ENCODE measurements at regions not wholly inside any gene's neighbourhood (a gene's known extent, or its start where the extent isn't known, plus 50 kb on each side); places are given as distances from the start of the nearest gene placed in this dataset.

DNA sequence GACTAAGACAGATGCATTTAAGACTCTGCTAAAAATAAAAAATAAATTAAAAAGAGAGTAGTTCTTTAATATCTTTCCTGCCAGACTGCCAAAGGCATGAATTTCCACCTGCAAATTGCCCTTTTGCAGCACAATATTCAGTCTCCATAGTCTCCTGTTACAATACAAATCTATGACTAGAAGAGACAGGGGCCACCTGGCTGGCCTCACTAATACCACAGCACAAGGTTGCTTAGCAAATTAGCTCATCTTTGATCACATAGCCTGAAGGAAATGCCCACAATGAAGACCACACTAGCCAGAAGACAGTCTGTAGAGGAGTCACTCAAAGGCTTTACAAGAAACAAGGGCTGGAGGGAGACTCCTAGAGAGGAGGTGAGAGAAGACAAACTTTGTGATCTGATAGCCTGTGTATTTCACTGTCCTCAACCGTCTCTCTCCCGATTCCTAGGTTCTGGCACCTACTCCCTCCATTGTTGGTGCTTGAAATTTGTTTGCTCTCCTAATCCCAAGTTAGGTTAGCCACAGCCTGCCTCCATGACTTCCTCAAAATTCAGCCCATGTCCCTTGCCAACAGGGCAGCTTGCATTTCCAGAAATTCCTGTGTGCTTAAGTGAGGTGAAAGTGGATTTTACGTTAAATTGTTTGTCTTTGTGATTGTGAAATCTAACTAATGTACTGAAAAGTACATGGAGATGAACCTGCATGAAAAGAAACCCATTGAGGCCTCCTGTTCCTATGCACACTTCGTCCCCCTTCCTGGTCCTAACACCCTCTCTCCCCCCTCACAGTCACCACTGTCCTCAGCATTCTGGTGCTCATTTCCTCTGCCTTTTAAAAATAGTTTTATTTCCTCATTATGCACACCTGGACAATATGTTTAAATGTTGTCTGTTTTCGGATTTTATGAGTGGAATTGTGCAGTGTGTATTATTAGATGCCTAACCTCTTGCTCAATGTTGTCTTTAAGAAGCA lies 88.7 kb upstream of the PLXNC1 start:
- Histone ChIP-seq H3K4me3 (replicated peaks in 1 of 2; ENCODE audit: low read depth in 1 of 2, low read length in 2 of 2) (no peak overlapping the region), H3K9me2 (ENCODE audit: insufficient read depth) (no peaks in the 10 kb centered on the region), H3K36me3 (ENCODE audit: control insufficient read depth in 1 of 2, insufficient read depth in 2 of 2, low read length in 2 of 2) (no peaks in the 10 kb centered on the region), H2AFZ (ENCODE audit: low read depth, low read length, poor library complexity, severe bottlenecking) (no peak overlapping the region), H3K27me3 (ENCODE audit: insufficient read depth, low read length) (no peaks in the 10 kb centered on the region), H4K20me1 (ENCODE audit: insufficient read depth) (no peaks in the 10 kb centered on the region), H3K9ac (ENCODE audit: low read length) (no peak overlapping the region), H3K4me2 (ENCODE audit: low read length) (no peak overlapping the region), H3K79me2 (ENCODE audit: insufficient read depth, low read length) (no peaks in the 10 kb centered on the region), H3K4me1 (ENCODE audit: control insufficient read depth in 1 of 2, insufficient read depth in 2 of 2, low read length in 2 of 2) (no peaks in the 10 kb centered on the region), H3K9me3 (ENCODE audit: control insufficient read depth in 1 of 2, insufficient read depth in 1 of 2, low read depth in 1 of 2, low read length in 2 of 2) (no peaks in the 10 kb centered on the region), H3K27ac (ENCODE audit: low read depth, low read length) (no peak overlapping the region)
- intact Hi-C loops (cut with micrococcal nuclease): no loop called here
- POLR2A ChIA-PET: no interaction called here
- BruUV-seq (replicated peaks): no TSS peak
- no peak for TF ChIP-seq ATF3 (IDR thresholded peaks at IDR 0.05)
- TF ChIP-seq SP1 (IDR thresholded peaks at IDR 0.05; ENCODE audit: low read depth): no peak
- no peak for TF ChIP-seq ZNF274 (IDR thresholded peaks at IDR 0.05; ENCODE audit: low read depth, low read length)
- TF ChIP-seq, protein P1, sequence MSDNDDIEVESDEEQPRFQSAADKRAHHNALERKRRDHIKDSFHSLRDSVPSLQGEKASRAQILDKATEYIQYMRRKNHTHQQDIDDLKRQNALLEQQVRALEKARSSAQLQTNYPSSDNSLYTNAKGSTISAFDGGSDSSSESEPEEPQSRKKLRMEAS (IDR thresholded peaks at IDR 0.05): no peak
- no peak for TF ChIP-seq ELF1 (IDR thresholded peaks at IDR 0.05; ENCODE audit: borderline replicate concordance, low read depth)
- no peak for TF ChIP-seq POLR2AphosphoS5 (IDR thresholded peaks at IDR 0.05; ENCODE audit: low read depth, low read length)
- no peak for TF ChIP-seq FOSL1 (IDR thresholded peaks at IDR 0.05; ENCODE audit: low read depth)
- no peak for TF ChIP-seq YY1 (IDR thresholded peaks at IDR 0.05; ENCODE audit: extremely low read depth, insufficient replicate concordance, low read depth, low read length)
- TF ChIP-seq SIN3A (IDR thresholded peaks at IDR 0.05; ENCODE audit: low read depth): no peak
- TF ChIP-seq RAD21 (IDR thresholded peaks at IDR 0.05; ENCODE audit: low read depth): no peak
- TF ChIP-seq CEBPB (IDR thresholded peaks at IDR 0.05; ENCODE audit: low read depth): no peak
- no peak for TF ChIP-seq EGR1 (IDR thresholded peaks at IDR 0.05; ENCODE audit: low read depth)
- TF ChIP-seq CBX3 (IDR thresholded peaks at IDR 0.05; ENCODE audit: low read depth): no peak
- no peak for TF ChIP-seq ZFX (IDR thresholded peaks at IDR 0.05)
- TF ChIP-seq CTCF (IDR thresholded peaks at IDR 0.05 in 2 of 3, conservative IDR thresholded peaks at IDR 0.05 in 1 of 3; ENCODE audit: borderline replicate concordance in 1 of 3, insufficient read depth in 1 of 3, low read depth in 2 of 3, low read length in 2 of 3): no peak
- TF ChIP-seq SRF (IDR thresholded peaks at IDR 0.05; ENCODE audit: low read depth): no peak
- TF ChIP-seq TCF7L2 (IDR thresholded peaks at IDR 0.05; ENCODE audit: borderline replicate concordance, extremely low read depth, insufficient read depth, insufficient read length): no peak
- no peak for TF ChIP-seq EZH2phosphoT487 (IDR thresholded peaks at IDR 0.05; ENCODE audit: borderline replicate concordance)
- TF ChIP-seq, protein P2, sequence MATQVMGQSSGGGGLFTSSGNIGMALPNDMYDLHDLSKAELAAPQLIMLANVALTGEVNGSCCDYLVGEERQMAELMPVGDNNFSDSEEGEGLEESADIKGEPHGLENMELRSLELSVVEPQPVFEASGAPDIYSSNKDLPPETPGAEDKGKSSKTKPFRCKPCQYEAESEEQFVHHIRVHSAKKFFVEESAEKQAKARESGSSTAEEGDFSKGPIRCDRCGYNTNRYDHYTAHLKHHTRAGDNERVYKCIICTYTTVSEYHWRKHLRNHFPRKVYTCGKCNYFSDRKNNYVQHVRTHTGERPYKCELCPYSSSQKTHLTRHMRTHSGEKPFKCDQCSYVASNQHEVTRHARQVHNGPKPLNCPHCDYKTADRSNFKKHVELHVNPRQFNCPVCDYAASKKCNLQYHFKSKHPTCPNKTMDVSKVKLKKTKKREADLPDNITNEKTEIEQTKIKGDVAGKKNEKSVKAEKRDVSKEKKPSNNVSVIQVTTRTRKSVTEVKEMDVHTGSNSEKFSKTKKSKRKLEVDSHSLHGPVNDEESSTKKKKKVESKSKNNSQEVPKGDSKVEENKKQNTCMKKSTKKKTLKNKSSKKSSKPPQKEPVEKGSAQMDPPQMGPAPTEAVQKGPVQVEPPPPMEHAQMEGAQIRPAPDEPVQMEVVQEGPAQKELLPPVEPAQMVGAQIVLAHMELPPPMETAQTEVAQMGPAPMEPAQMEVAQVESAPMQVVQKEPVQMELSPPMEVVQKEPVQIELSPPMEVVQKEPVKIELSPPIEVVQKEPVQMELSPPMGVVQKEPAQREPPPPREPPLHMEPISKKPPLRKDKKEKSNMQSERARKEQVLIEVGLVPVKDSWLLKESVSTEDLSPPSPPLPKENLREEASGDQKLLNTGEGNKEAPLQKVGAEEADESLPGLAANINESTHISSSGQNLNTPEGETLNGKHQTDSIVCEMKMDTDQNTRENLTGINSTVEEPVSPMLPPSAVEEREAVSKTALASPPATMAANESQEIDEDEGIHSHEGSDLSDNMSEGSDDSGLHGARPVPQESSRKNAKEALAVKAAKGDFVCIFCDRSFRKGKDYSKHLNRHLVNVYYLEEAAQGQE (IDR thresholded peaks at IDR 0.05; ENCODE audit: low read depth): no peak
- TF ChIP-seq POLR2A (IDR thresholded peaks at IDR 0.05; ENCODE audit: borderline replicate concordance, extremely low read depth, insufficient read depth, insufficient read length): no peak
- CTCF ChIA-PET: no interaction called here
- ATAC-seq (no peak), DNase-seq (ENCODE audit: low read depth, low spot score) (no peak)
- RAD21 ChIA-PET (ENCODE audit: low non-redundant PET in 1 of 2, low total read pairs in 2 of 2, uncharacterized antibody in 2 of 2, unreplicated experiment in 2 of 2): no interaction called here

All from HCT116 (cell line).